ENCODE measurements at regions not wholly inside any gene's neighbourhood (a gene's known extent, or its start where the extent isn't known, plus 50 kb on each side); places are given as distances from the start of the nearest gene placed in this dataset.

- no peak overlapping the region for H3K27ac ChIP-seq (replicated peaks)
- H3K4me3 ChIP-seq (replicated peaks; ENCODE audit: insufficient read depth, low read length) = no peak overlapping the region
- TF ChIP-seq CTCF (IDR thresholded peaks at IDR 0.05; ENCODE audit: insufficient read depth, low read length) (no peak), POLR2AphosphoS5 (IDR thresholded peaks at IDR 0.05; ENCODE audit: low read depth) (no peak), SPI1 (IDR thresholded peaks at IDR 0.05; ENCODE audit: borderline replicate concordance, low read depth) (no peak), REST (IDR thresholded peaks at IDR 0.05; ENCODE audit: insufficient replicate concordance, low read depth) (no peak), GABPA (IDR thresholded peaks at IDR 0.05; ENCODE audit: low read depth) (no peak)
- H3K27me3 ChIP-seq (ENCODE audit: insufficient read depth, poor library complexity, severe bottlenecking) = no peaks in the 10 kb centered on the region
- no peak for DNase-seq (ENCODE audit: low read depth in 1 of 2, low spot score in 1 of 2)
Observed at GRCh38 chr3:168591587-168591986, 495.9 kb upstream of the GOLIM4 start.

- no peak overlapping the region for H3K4me3 ChIP-seq (replicated peaks; ENCODE audit: insufficient read depth, low read length)
- no peak for DNase-seq (ENCODE audit: low read depth in 1 of 2, low spot score in 1 of 2)
- no peak overlapping the region for H3K27ac ChIP-seq (replicated peaks)
- no peaks in the 10 kb centered on the region for H3K27me3 ChIP-seq (ENCODE audit: insufficient read depth, poor library complexity, severe bottlenecking)
- TF ChIP-seq GABPA (IDR thresholded peaks at IDR 0.05; ENCODE audit: low read depth) (no peak), REST (IDR thresholded peaks at IDR 0.05; ENCODE audit: insufficient replicate concordance, low read depth) (no peak), CTCF (IDR thresholded peaks at IDR 0.05; ENCODE audit: insufficient read depth, low read length) (no peak), SPI1 (IDR thresholded peaks at IDR 0.05; ENCODE audit: borderline replicate concordance, low read depth) (no peak), POLR2AphosphoS5 (IDR thresholded peaks at IDR 0.05; ENCODE audit: low read depth) (no peak)
Observed at GRCh38 chr3:168589376-168589775, 493.7 kb upstream of the GOLIM4 start.

- no peak for TF ChIP-seq CTCF (IDR thresholded peaks at IDR 0.05; ENCODE audit: insufficient read depth, low read length)
- TF ChIP-seq SPI1 (IDR thresholded peaks at IDR 0.05; ENCODE audit: borderline replicate concordance, low read depth) = no peak
- TF ChIP-seq REST (IDR thresholded peaks at IDR 0.05; ENCODE audit: insufficient replicate concordance, low read depth) = no peak
- TF ChIP-seq POLR2AphosphoS5 (IDR thresholded peaks at IDR 0.05; ENCODE audit: low read depth) = no peak
- no peak for TF ChIP-seq GABPA (IDR thresholded peaks at IDR 0.05; ENCODE audit: low read depth)
- DNase-seq (ENCODE audit: low read depth in 1 of 2, low spot score in 1 of 2) = no peak
- no peaks in the 10 kb centered on the region for H3K27me3 ChIP-seq (ENCODE audit: insufficient read depth, poor library complexity, severe bottlenecking)
- no peak overlapping the region for H3K4me3 ChIP-seq (replicated peaks; ENCODE audit: insufficient read depth, low read length)
- no peak overlapping the region for H3K27ac ChIP-seq (replicated peaks)
Observed at GRCh38 chr3:168585544-168585943, 489.8 kb upstream of the GOLIM4 start.

All from HL-60 (cell line).